ENCODE measurements at regions not wholly inside any gene's neighbourhood (a gene's known extent, or its start where the extent isn't known, plus 50 kb on each side); places are given as distances from the start of the nearest gene placed in this dataset.

DNA sequence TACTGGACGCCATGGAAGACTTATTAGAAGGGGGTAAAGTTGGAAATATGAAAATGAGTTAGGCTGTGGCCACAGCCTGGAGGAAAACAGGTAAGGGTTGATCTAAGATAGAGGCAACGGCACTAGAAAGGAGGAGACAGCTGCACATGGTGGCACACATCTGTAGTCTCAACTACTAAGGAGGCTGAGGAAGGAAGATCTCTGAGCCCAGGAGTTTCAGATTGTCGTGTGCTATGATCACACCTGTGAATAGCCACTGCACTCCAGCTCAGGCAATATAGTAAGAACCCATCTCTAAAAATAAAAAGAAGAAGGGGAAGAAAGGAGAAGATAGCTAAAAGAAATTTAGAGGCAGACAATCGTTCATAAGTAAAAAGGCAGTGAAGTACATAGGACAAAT lies 87.8 kb upstream of the SORBS2 start:
- Histone ChIP-seq H4K91ac (replicated peaks; ENCODE audit: insufficient read length, low read length) (no peak overlapping the region), H2AK5ac (ENCODE audit: low read depth, low read length) (no peak overlapping the region; the same call in 1 of the 2 replicates), H3K27me3 (replicated peaks in 1 of 4; ENCODE audit: control insufficient read depth in 3 of 4, extremely low read depth in 1 of 4, insufficient read depth in 3 of 4, low read length in 3 of 4) (no peaks in the 10 kb centered on the region), H3K14ac (ENCODE audit: insufficient read length) (no peak overlapping the region), H2AFZ (ENCODE audit: low read length) (no peak overlapping the region), H3K4ac (replicated peaks; ENCODE audit: insufficient read length, low read depth, low read length) (no peak overlapping the region), H4K5ac (ENCODE audit: insufficient read length, low read depth, low read length) (no peak overlapping the region), H3K23me2 (ENCODE audit: low read depth, low read length) (no peaks in the 10 kb centered on the region), H3K79me2 (ENCODE audit: control insufficient read depth in 1 of 2, insufficient read depth in 2 of 2, low read length in 2 of 2) (no peaks in the 10 kb centered on the region), H3K4me1 (replicated peaks in 1 of 4; ENCODE audit: control insufficient read depth in 3 of 4, insufficient read depth in 4 of 4, low read length in 3 of 4) (no peaks in the 10 kb centered on the region), H4K20me1 (replicated peaks in 1 of 2; ENCODE audit: control insufficient read depth in 1 of 2, insufficient read depth in 2 of 2, low read length in 2 of 2) (no peaks in the 10 kb centered on the region), H2BK12ac (ENCODE audit: low read depth, low read length) (no peak overlapping the region), H2BK20ac (ENCODE audit: low read length) (no peak overlapping the region), H3K4me3 (ENCODE audit: extremely low read depth in 1 of 4, insufficient read depth in 2 of 4, low read depth in 3 of 4, low read length in 4 of 4) (no peak overlapping the region), H3K9ac (replicated peaks in 1 of 4; ENCODE audit: extremely low read depth in 1 of 4, low read depth in 3 of 4, low read length in 3 of 4) (no peak overlapping the region), H3K56ac (replicated peaks; ENCODE audit: insufficient read length, low read depth, low read length) (no peak overlapping the region), H3K79me1 (ENCODE audit: low read depth, low read length) (no peaks in the 10 kb centered on the region), H3K4me2 (ENCODE audit: insufficient read depth in 1 of 2, low read depth in 2 of 2, low read length in 2 of 2) (no peak overlapping the region), H3K27ac (ENCODE audit: low read depth, low read length) (no peak overlapping the region), H2BK120ac (replicated peaks; ENCODE audit: low read depth, low read length) (no peak overlapping the region), H2BK5ac (ENCODE audit: low read depth, low read length) (no peak overlapping the region), H3K36me3 (ENCODE audit: control insufficient read depth in 2 of 4, insufficient read depth in 4 of 4, low read length in 3 of 4) (no peaks in the 10 kb centered on the region), H3K18ac (ENCODE audit: extremely low read depth, low read length) (no peak overlapping the region), H3K9me3 (ENCODE audit: insufficient read depth in 2 of 2, low read depth in 1 of 2, low read length in 1 of 2) (peaks cover 0 to 3% of the 10 kb centered on the region in 2 experiments; a peak in 1 of 4 replicates), H2BK15ac (ENCODE audit: low read length) (no peak overlapping the region), H3K23ac (ENCODE audit: insufficient read length) (no peak overlapping the region), H4K8ac (ENCODE audit: extremely low read depth, insufficient read depth, low read length) (no peak overlapping the region)
- DNase-seq (ENCODE audit: low read depth in 1 of 2, low spot score in 2 of 2): no peak
- ChIA-PET CTCF (ENCODE audit: partially characterized antibody) (interaction anchor here (0.7 to 1.3 kb wide), 3 partner anchors 9 to 138 kb away, joined by 3 read pairs; no protein-coding TSS in a partner anchor), POLR2A (ENCODE audit: partially characterized antibody) (no interaction called here)
- no peak for FAIRE-seq
- TF ChIP-seq SIX5 (IDR thresholded peaks at IDR 0.05; ENCODE audit: low read depth, low read length) (no peak), TEAD4 (IDR thresholded peaks at IDR 0.05; ENCODE audit: low read depth, low read length) (no peak), TAF7 (optimal IDR thresholded peaks at IDR 0.05; ENCODE audit: borderline replicate concordance, low read depth, low read length) (no peak), RAD21 (IDR thresholded peaks at IDR 0.05 in 1 of 2, conservative IDR thresholded peaks at IDR 0.05 in 1 of 2; ENCODE audit: low read depth in 2 of 2, low read length in 2 of 2) (no peak)
- 88% methylated on average over 4 of the region's 4 CpGs; no CpG with 5 or more reads in 1 of the 2 experiments for WGBS, 2 experiments (ENCODE audit: extremely low coverage in 1 of 2, insufficient coverage in 1 of 2, insufficient read length in 1 of 2, insufficient replicate concordance in 2 of 2, low coverage in 1 of 2, low lambda C conversion rate in 2 of 2, missing lambda C conversion rate in 1 of 2)

Data from H1 (cell line).